Stimulated activated CD8-positive, alpha-beta memory T cell treated with anti-CD3 and anti-CD28 coated beads, Interleukin-15, amount 100 ng/mL, for 48 hours (primary cell): ENCODE measurements at regions not wholly inside any gene's neighbourhood (a gene's known extent, or its start where the extent isn't known, plus 50 kb on each side); places are given as distances from the start of the nearest gene placed in this dataset.

Experiments
- DNase-seq, 2 donors: peaks; one replicate each; pipeline ENCODE4 v3.0.0-alpha.2; 2020; ENCODE audit warnings: low read depth in 2 of 2

DNA sequence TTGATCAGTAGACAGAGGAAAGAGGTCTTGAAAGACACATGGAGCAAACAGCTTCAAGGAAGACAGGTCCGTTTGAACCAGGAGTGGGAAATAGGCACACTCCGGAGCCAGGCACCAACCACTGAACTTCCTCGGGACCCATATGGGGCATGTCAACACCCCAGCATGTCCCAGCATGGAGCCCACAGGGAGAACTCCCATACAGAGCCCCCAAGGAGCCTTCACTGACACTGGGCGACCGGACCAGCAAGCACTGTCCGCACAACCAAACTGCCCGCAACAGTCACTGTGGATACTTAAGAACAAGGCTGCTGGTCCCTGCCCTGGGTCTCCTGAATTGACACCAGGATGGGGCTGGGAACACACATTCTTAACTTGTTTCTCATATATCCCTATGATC lies 286.2 kb upstream of the SALL3 start:
- no peak for DNase-seq

DNA sequence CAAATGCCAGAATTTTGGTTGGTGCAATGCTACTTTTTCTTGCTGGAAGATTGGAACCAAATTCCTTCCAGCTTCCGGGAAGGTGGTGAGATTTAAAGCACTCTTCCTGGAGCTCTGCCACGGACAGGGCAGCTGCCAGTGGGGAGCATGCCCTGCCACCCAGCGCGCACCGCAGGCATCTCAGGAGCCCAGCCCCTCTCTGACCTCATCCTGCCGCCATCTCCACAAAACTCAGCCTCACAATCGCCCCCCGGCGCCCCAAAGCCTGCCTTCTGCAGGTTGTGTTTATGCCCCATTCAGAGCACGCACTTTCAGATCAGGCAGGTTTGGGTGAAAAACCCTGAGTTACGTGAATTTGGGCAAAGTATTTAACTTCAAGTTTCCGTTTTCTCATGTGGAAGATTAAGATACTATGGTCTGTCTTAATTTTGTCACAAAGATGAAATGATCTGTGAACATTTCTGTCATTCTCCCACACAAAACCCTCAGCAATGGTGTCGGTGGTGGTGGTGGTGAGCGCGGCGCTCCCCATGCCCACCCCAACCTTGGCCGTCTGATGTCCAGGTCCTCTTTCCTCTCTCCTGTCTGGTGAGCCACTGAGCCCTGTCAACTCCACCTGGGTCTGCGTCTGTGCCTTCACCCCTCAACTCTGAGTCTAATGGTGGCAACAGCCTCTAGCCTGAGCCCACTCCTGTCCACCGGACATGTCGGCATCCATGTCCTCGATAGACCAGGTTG lies 282.8 kb upstream of the SALL3 start:
- no peak for DNase-seq

GRCh38 chr18:78697446-78697845 lies 282.2 kb upstream of the SALL3 start:
- DNase-seq, result no peak

GRCh38 chr18:78698914-78699313 lies 280.7 kb upstream of the SALL3 start:
- DNase-seq, result no peak

DNA sequence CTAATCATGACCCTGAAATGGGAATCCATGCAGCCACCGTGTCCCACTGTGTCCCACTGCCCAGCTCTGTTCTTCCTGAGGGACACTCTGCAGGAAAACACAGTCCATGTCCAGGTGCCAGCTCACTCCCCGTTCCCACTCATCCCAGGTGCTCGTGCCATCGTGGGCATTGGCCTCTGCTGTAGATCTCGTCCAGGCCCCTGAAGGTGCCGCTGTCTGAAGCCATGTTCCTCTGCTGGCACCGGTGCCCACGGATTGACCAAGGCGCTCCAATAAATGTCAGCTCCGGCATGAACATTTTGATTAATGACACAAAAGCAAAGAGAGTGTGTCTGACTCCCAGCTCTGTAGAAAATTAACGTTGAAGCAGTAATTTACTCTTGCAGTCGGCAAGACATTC lies 280.1 kb upstream of the SALL3 start:
- DNase-seq, result no peak

DNA sequence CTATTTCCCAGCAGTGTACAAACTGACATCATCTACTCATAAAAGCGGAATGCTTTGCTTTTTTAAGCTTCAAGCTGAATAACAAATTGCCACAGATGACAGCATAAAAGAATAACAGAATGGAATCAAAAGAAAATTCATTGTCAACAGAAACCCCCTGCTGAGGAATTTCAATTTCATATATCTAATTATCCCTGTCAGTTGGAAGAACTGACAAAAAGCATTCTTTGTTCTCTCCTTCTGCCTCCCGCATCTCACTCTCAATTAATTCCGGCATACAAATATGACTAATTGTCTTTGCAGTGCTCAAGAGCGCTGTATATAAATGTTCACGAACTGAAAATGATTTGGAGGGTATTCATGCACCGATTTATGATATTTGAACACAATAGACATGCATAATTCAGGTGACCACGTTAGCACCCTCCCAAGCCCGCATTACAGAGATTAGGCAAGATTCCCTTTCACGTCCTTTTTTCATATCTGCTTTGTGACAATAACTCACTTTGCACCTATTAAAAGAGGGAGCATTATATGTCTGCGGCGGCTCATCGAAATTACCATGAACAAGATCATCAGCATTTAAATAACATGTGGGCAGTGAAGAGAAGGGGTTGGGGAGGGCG lies 277.7 kb upstream of the SALL3 start:
- DNase-seq, result no peak

DNA sequence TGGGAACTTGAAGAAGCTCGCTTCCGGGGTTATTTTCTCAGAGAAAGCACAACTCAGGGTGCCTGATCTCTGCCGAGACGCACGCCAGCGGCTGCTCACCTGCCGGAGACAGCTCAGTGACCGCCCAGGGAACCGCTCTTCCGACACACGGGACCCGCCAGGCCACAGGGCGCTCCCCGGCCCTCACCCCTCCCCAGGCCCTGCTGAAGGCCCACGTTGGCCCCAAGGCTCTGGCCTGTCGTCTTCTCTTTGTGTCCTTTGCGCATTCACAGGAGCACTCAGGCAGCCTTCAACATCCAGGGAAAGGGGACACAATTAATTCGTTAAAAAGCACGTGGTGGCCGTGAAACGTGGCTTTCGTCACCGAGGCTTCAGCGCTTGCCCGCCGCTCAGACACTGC lies 276.3 kb upstream of the SALL3 start:
- no peak for DNase-seq

DNA sequence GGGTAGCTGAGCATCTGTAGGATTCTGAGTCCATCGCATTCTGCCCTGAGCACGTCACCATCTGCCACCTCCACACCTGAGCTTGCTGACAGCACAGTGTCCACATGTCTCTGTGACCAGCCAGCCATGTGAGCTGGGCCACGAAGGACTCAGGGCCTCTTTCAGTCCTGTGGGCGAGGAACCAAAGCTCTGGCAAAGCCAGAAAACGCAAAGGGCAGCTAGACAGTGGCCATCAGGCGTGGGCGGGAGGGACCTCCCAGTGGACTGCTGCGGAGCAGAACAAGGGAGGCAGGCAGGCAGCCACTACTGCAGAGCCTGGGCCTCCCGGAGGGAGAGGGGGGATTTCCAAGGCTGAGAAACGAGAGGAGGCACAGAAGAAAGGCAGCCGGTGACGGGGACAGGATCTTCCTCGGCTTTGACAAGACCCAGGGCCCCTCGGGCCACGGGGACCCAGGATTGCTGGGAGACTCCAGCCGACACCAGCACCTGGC lies 274.6 kb upstream of the SALL3 start:
- DNase-seq, result no peak

DNA sequence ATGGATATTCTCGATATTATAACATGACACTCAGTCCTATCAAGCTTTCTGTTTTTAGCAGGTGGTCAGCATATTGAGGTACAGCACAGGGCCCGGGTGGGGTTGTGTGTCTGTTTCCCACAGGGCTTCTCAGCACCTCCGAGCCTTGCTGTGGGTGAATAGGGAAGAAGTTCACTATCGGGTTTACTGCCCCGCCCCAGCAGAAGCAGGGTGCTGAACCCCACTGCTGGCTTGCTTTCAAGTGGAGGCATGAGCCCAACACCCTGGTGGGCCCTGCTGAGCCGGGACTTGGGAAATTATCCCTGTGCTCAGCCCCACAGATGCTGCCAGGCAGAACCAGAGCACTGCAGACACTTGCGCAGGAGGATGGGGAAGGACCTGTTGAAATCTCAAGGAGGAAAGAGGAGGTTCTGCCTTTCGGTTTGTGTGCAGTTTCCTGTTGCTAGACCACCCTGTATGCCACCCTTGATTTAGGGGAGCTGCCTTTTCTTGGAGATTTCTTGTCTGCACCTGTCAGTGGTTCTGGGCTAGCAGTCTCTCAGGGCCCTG lies 270.3 kb upstream of the SALL3 start:
- no peak for DNase-seq

DNA sequence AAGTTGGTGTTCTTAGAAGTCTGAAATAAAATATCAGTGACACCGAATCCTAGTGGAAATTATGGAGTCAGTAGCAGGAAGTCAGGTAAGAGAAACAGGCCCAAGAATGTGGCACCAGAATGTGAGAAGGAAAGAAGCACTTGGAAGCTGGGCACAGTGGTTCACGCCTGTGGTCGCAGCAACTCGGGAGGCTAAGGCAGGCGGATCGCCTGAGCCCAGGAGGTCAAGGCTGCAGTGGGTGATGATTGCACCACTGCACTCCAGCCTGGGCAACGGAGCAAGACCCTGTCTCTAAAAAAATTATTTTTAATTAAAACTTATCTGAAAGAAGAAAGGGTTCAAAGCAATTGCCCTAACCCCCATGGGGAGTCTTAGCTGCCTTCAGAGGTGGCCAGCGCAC lies 268.3 kb upstream of the SALL3 start:
- DNase-seq, result no peak

DNA sequence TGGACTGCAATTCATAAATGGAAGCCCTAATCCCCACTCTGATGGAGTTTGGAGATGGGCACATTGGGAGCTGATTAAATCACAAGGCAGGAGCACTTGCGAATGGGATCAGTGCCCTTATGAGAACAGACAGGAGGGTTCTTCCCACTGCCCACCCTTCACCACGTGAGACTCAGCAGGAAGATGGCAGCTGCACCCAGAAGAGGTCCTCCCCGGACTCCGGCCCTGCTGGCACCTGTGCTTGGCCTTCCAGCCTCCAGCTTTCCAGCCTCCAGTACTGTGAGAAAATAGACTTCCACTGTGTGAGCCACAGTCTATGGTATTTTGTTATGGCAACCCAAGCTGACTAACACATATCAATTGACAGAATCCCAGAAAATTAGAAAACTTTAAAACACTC lies 267.6 kb upstream of the SALL3 start:
- no peak for DNase-seq

GRCh38 chr18:78713069-78713468 lies 266.5 kb upstream of the SALL3 start:
- DNase-seq, result no peak

- DNase-seq, result no peak
These were observed 265.9 kb upstream of the SALL3 start for GRCh38 chr18:78713726-78714125.

DNA sequence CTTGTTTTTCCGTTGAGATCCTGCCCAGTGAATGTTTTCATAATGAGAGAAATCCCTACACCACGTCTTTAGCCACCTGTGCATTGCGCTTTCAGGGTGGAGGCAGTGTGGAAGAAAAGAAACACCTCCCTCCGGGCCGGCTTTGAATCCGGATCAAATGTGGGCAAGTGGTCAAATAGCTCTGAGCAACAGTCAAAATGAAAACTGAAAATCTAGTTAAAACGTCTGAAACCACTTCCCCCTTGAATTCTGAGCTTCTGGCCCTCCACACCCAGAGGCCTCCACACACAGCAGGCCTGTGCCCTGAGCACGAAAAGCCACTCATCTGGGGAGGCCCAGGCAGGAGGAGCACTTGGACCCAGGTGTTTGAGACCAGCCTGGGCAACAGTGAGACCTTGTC lies 263.6 kb upstream of the SALL3 start:
- DNase-seq, result no peak

GRCh38 chr18:78716581-78716980 lies 263.0 kb upstream of the SALL3 start:
- DNase-seq, result no peak

DNA sequence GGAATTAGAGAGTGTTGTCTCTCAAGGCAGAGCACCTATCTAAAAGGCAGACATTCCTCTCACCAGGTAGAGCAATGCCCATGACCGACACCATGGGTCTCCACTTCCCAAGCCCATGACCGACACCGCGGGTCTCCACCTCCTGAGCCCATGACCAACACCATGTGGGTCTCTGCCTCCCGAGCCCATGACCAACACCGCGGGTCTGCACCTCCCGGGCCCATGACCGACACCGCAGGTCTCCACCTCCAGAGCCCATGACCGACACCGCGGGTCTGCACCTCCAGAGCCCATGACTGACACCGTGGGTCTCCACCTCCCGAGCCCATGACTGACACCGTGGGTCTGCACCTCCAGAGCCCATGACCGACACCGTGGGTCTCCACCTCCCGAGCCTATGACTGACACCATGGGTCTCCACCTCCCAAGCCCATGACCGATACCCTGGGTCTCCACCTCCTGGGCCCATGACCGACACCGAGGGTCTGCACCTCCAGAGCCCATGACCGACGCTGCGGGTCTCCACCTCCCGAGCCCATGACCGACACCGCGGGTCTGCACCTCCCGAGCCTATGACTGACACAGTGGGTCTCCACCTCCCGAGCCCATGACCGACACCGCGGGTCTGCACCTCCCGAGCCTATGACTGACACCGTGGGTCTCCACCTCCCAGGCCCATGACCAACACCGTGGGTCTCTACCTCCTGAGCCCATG lies 262.4 kb upstream of the SALL3 start:
- DNase-seq, result no peak

DNA sequence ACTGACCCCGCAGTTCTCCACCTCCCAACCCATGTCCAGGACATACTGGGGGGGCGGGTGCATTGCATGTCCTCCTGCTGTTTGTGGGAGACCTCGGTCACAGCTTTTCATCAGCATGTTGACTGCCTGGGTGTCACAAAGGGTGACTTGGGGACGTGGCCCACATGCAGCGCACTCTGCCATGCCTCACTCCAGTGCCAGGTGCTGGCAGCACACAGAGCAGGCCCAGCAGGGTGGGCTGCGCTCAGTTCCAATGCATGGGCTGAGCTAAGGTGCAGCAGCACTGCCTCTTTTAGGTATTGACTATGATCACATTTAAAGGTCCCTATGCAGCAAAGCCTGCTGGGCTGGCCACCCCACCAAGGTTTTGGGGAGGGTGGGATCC lies 261.9 kb upstream of the SALL3 start:
- DNase-seq, result no peak

- DNase-seq, result no peak
These were observed 259.8 kb upstream of the SALL3 start for GRCh38 chr18:78719821-78720220.

GRCh38 chr18:78720456-78721237 lies 259.0 kb upstream of the SALL3 start:
- no peak for DNase-seq

DNA sequence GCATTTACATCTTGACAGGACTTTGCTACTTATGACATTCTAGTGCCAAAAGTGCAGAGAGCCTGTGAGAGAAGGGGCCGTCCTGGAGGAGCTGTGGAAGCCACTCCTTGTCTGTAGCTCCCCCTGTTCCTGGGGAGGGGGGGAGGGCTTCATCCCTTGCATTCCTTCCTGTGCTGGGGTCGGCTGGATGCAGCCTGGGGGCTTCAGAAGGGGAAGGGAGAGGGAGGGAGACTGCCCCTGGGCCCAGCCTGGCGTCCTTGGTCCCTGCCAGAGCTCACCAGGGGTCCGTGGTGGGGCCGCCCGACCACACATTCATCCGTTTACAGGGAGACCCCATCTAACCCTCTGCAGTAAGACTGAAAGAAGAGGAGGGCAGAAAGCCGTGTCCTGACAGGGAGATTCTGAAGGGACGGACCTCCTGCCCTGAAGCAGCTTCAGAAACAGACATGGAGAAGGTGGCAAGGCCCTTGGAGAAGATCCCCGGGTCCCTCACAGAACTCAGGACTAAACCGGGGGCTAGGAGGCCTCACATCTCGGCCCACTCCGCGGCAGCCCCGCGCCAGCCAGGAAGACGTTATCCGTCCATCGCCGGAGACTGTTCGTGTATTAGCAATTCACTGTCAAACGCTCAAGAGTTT lies 258.3 kb upstream of the SALL3 start:
- no peak for DNase-seq

GRCh38 chr18:78721981-78722380 lies 257.6 kb upstream of the SALL3 start:
- DNase-seq, result no peak
